HG03565 (cell line): ENCODE measurements at regions not wholly inside any gene's neighbourhood (a gene's known extent, or its start where the extent isn't known, plus 50 kb on each side); places are given as distances from the start of the nearest gene placed in this dataset.

Experiments
- ATAC-seq: cut with Tn5 transposase; IDR thresholded peaks from one replicate; pipeline ENCODE4 v1.9.1; 2021; ENCODE audit warnings: mild to moderate bottlenecking, moderate library complexity; ENCODE audit not compliant: unreplicated experiment

DNA sequence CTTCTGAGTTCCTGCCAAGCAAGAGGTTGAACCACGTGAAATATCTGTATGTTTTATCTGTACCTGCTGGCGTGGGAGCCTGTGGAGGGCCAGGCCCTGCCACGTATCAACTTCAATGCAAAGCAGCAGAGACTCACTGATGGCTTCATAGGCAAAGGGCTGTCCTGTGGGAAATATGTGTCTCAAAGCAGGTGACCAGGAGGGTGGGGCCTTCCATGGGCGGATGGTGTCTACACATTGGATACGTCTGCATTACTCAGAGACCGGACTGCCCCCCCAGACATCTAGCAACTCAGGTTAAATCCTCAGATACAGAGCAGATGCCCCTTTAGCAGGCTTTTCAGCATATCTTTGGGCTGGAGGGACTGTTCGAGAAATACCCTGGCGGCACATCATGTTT, 210.8 kb upstream of the C1orf174 start:
- ATAC-seq: no peak

DNA sequence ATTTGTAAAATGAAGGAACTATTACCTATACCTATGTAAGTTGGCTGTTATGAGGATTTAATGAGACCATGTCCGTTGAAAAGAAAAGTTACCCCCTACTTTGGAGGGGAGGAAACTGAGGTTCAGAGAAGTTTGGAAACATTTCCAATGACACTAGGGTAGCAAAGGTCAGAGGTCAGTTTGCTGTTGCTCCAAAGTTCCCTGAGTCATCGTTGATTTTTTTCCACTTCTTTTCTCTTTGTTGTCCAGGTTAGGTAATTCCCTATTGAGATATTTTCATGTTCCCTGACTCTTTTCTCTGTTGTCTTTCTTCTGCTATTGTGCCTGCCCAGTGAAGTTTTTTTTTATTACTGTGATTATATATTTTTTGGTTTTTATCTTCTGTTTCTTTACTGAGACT, 213.8 kb upstream of the C1orf174 start:
- no peak for ATAC-seq

DNA sequence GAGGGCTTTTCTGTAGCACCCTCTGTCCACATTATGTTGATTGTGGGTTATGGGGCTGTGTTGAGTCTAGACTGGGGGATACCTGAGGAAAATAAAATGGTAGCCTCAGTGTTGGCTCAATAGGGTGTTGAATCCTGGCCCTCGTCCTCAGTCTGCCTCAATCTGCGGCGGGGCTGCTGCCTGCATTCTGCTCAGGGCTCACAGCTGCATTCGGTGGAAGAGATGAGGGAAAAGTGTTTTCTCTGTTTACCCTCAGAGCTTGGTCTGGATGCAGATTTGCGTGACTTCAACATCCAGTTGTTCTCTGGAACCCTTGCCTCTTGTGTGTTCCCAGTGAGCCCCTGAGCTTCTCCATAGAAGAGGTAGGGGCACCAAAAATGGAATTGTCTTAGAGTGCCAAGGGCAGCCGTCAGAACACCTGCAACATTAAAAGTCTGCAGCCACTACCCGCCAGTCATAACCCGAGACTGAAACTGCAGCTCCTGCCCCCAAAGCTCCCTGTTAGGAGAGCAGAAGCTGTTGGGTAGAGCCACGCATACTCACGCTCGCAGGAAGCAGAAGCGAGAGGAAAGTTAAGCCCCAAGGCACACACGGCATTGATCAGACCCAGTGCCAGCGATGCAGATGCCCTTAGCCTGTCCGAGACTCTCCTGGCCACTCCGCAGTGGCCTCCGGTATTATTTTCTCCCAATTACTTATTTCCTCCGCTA, 215.3 kb upstream of the C1orf174 start:
- ATAC-seq: no peak

DNA sequence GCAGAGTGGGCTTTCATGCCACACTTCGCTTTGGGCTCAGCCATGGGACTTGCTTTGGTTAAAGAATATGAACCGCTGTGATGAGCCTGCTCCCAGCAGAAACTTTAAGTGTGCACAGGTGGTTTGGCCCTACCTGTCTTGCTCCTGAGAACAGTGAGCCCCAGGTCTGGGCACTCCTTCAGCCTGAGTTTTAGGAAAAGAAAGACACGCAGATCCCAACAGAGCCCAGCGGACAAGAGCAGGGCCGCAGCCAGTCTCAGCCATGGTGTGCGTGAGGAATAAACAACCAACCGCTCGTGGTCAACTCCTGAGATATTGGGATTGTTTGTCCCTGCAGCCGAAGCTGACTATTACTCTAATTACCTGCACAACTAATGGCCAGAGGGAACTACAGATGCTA, 217.1 kb upstream of the C1orf174 start:
- ATAC-seq: no peak

DNA sequence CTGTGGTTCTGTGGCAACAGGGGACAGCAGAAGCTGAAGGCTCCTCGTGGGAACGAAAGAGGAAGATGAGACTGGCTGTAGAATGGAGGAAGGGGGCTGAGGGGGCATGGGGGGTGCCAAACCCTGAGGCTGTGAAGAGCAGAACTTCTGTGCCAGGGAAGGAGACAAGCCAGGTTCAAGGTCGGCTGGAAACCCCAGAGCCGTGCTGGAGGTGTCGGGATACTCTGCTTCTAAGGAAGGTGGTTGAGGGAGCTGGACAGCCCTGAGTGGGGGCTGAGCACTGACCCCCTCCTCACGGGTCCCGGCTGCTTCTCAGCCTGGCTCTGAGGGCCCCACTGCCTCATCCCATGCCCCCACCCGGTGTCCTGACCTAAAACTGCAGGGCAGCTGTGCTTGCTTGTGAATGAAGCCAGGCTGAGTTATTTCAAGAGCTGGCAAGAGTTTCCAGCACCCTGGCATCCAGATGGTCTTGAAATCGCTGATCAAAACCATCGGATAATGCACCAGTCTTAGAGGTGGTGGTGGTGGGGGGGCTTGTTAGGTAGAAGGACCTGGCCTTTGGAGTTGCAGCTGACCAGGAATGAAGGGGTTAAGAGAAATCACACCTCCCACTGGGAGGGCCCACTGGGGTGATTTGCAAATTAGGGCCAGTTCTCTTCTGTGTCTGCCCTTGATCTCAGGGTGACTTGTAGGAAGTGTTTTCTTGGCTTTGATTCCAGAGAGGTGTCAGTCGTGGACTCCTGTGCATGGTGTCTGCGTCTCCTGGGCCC, 218.9 kb upstream of the C1orf174 start:
- ATAC-seq: no peak

DNA sequence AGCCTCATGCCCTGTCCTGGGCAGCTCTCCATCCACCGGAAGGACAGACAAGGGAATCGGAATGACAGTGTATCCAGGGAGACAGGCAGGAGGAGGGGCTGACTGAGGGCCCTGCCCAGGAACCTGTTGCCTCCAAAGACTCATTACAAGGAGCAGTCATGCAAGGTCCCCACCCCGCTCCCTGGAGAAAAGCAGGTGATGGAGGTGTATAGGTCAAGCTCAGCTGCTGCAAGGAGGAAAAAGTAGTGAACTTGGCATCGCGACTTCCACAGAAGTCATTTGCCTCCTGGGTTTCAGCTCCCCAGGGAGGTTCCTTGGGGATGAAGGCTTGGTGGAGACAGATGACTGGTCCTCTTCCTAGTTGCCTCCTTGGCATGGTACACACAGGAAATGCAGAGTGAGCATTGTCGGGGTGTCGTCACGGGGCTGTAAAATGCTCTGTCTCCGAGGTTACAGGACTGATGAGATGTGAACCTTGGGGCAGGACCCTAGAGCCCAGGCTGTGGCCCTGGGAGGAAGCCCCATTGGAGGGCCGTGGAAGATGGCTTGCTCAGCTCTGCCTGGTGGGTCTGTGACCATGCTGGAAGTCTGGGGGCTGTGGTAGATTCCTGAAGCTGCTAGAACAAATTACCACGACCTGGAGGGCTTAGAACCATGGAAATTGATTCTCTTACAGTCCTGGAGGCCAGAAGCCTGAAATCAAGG, 219.6 kb upstream of the C1orf174 start:
- ATAC-seq: no peak

DNA sequence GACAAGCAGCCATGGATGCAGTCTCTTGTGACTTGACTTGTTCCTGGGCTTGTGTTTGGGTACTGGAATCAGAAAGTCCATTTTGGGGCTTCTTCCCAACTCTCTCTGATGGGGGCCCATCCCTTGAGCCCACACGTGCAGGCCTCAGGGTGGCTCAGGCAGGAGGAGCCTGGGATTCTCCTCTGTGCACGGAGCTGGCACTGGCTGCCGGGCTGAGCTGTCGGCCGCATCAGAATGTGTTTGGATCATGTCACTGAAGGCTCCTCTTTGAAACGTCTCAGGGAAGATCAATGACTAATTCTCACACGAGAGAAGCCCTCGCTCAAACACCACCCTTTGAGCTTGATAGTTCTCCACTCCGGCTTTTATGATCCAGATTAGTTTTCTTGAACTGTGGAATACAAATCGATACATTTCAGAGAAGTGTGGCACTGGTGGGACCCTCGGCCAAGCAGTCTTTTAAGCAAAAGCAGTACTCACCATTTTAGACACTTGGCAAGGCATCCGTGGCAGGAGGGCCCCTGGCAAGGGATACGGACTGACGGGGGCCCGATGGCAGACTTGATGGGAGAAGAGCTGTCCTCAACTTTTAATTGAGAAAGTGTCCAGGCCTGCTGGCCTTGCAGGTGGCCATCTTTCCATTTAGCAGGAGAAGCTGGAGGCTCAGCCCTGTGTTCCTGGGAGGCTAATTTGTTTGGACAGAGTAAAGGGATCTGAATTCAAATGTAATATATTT, 220.7 kb upstream of the C1orf174 start:
- ATAC-seq: no peak

DNA sequence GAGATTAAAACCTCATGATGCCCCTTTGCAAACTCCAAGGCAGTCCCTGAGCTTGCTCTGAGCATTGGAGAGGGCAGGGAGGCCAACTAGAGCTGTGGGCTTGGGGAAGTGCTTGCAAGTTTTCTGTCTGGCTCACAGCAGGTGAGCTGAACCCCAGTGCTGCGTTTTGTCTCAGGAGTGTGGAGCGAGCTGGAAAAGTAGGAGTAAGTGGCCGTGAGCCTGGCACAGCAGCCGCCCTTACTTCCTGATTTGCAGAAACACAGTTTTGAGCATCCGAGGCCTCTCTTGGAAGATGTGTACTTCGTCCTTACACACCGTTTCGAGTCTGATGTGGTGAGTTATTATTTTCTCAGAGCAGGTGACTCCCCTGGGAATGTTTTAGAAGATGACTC, 221.2 kb upstream of the C1orf174 start:
- no peak for ATAC-seq

DNA sequence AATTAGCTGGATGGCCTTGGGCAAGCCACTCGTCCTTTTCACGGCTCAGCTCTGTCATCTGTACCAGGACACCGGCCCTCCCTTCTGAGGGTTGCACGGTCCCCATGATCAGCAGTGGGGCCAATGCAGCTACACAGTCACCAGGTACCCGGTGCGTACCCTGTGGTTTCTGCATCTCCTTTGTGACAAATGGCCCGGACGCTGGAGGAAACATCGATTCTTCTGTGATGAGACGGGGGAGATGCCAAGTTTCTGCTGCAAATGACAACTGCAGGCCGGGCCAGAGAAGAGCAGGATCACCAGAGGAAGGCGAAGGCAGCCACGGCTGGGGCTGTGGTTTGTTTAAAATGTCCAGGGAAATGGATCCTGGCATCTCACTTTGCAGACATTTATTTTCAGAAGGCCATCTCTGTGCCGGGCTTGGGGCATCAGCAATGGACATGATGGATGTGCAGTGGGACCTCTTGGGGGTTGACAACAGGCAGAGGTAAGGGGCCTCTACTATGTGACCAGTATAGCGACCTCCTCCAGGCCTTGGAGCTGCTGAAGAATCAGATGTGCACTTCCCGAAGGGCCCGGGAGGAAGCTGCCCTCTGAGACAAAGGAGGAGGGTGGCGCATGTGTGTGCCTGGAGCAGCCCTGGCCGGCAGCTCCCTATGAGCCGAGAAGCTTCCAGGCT, 221.9 kb upstream of the C1orf174 start:
- no peak for ATAC-seq

DNA sequence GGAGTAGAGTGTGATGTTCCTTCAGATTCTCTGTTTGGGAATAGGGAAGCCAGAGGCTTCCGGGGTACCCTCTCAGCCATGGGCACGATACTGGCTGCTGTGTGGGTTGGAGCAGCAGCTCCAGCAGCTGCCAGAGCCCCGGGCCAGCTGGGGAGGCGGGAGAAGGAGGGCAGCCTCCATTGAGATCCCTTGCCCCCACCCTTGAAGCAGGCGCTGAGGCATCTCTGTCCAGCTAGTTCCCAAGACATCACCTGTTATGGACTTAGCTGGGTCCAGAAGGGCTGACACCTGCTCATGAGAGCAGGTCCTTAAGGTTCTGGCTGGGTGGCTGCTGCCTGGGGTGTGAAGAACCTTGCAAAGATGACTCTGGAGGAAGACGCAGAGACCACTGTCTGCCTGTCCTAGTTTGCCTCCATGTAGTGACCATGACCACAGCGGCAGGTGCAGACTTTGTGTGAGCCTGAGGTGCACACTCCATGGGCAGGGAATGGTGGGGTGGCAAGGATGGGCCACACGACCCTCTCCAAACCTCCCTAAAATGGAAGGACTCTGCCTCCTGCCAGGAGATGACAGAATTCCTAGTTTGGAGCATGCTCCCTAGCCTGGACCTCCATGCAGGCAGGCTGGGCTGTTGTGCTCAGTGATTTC, 222.6 kb upstream of the C1orf174 start:
- ATAC-seq: no peak

DNA sequence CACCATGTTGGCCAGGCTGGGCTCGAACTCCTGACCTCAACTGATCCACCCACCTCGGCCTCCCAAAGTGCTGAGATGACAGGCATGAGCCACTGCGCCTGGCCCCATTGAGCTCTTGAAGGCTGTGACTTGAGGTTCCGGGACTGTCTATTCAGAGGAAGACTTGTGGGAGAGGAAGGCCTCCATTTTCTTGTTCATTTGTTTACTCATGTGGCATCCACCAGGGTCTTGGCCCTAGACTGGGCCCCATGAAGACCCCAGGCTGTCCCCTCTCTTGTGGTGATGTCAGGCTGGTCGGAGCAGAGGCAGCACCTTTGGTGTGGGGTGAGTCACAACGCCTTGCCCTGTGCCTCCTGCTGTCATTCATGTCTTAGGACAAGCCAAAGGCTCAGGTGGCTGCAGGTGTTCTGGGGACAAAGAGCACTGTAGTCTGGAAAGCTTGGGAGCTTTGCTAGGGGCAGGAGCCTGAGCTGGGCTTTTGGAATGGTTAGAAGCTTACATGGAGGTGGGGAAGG, 224.6 kb upstream of the C1orf174 start:
- ATAC-seq: no peak

DNA sequence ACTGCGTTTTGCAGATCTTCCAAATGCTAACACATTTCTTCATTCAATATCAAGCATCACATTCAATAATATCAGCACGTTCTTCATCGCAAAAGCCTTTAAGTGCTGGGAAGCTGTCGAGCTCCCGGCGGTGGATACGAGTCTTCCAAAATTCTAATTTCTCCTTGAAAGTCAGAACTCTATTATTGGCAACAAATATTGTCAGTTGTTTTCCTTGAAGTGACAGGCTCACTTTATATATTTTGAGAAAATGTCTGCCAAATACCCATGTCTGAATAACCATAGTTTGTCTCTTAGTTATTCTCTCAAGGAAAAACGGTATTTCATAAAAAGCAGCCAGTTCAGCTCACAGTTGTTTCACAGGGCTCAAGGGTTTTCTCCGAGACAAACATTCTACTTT, 226.2 kb upstream of the C1orf174 start:
- ATAC-seq: no peak

DNA sequence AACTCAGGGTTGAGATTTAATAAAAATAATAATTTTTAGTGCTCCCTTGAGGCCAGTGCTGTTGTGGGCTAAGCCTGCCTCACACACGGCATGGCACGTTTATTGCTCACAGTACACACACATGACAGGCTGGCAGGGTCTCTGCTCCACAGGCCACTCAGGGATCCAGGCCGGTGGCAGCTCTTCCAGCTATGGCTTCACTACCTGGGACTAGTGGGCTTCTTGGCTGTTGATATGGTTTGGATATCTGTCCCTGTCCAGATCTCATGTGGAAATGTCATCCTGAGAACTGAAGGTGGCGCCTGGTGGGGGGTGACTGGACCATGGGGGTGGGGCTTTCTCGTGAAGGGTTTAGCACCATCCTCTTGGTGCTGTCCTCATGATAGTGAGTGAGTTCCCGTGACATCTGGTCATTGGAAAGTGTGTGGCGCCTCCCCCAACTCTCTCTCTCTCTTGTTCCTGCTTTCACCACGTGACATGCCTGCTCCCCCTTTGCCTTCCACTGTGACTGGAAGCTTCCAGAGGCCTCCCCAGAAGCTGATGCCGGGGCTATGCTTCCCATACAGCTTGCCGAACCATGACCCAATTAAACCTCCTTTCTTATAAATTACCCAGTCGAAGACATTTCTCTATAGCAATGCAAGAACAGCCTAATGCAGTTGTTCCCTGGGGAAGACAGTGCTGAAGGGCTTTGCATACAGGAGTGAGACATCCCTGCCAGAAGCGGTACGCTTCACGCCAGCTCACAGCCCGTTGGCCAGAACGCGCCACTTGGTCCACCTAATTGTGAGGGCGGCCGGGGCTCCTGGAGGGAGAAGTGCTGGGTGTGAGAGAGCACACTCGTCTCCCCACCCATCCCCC, 226.9 kb upstream of the C1orf174 start:
- no peak for ATAC-seq

DNA sequence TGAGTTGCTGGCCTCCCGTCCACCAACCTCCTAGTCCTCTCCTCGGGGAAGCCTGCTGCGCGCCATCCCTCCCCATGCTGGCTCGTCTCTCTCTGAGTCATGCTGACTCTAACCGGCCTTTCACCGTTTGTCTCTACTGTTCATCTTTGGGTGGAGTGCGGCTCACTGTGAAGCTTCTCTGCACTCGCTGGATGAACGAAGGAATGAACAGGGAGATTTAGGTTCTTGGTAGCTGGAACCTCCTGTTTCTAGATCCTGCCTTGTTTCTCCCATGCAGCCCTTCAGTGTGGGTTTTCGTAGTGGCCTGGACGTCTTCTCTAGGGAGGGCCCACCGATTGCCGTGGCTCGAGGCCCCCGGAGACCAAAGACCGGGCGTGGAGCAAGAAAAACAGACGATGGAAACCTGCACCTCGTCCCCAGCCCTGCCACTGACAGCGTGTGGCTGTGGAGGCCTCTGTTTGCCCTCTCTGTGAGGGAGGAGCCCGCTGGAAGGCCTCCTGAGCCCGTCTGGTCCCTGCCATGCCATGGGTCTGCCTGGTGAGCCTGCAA, 227.6 kb upstream of the C1orf174 start:
- ATAC-seq: no peak

DNA sequence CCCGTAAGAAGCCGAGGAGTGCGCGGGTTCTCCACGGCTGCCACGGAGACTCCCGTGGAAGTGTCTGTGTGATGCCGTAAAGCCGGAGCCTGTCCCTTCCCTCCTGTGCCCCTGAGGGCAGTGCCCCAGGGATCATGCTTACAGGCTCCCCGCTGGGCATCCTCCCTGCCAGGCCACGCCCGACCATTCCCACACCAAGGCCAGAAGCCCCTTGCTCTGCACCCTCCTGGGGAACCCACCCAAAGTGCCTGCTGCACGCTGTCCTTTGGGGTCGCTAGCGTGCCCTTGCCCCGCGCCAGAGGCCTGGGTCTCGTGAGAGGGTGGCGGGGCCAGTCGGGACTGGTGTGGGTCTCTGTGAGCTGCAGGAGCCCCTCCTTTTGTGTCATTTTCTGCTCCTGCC, 228.5 kb upstream of the C1orf174 start:
- ATAC-seq: no peak

DNA sequence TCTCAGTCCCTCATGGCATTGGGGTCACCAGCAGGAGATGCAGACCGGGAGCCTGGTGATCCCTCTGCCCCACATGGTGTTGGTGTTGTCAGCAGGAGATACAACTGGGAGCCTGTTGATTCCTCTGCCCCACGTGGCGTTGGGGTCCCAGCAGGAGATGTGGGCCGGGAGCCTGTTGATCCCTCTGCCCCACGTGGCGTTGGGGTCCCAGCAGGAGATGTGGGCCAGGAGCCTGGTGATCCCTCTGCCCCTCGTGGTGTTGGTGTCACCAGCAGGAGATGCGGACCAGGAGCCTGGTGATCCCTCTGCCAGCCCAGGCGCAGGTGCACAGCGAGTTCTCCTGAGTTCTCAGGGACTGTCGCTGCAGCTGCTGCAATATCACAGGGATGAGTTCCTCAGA, 229.6 kb upstream of the C1orf174 start:
- ATAC-seq: no peak

DNA sequence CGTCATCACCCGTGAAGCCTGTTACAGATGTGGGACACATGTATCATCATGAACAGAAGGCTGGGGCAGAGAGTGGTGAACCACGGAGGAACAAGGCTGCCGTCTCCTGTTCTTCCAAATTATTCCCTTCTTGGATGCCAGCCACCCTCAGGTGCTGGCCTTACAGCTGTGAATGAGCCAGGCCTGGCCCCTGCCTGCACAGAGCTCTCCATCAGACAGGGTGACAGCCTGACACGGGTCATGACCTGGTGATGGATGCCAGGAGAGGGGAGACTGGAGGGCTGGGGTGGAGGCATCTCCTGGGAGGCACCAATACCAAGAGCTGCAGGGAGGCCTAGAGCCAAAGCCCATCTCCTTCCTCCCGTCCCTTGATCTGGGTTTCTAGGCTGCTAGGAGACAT, 230.0 kb upstream of the C1orf174 start:
- no peak for ATAC-seq

DNA sequence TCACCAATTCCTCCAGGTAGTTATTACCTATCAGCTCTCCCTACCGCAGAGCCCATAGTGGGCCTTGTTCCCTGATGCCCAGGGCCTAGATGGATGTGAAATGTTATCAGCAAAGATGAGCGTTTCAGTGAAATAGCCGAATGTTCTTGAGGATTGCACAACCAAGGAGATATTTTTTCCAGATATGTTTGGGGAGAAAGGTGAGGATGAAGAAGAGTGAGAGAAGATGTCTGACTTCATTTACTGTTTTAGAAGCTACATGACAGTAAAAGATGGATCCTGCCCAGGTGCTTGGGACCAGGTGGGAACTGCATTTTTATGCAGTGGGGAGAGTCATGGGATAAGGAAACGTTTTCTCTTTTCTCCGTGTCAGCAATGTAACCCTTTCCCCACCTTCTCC, 231.7 kb upstream of the C1orf174 start:
- no peak for ATAC-seq
